TTC549 (cell line): ENCODE measurements at regions not wholly inside any gene's neighbourhood (a gene's known extent, or its start where the extent isn't known, plus 50 kb on each side); places are given as distances from the start of the nearest gene placed in this dataset.
"Not testable (repeated sequence)": the region's sequence is repeated elsewhere in the genome, so short reads cannot be mapped to it uniquely, and the experiment has no call there.

Experiments used
- FAIRE-seq: peaks from 2 replicates; lab custom pipeline; 2012; peaks lifted over from hg19 to GRCh38; lab: Jason Lieb, UNC

DNA sequence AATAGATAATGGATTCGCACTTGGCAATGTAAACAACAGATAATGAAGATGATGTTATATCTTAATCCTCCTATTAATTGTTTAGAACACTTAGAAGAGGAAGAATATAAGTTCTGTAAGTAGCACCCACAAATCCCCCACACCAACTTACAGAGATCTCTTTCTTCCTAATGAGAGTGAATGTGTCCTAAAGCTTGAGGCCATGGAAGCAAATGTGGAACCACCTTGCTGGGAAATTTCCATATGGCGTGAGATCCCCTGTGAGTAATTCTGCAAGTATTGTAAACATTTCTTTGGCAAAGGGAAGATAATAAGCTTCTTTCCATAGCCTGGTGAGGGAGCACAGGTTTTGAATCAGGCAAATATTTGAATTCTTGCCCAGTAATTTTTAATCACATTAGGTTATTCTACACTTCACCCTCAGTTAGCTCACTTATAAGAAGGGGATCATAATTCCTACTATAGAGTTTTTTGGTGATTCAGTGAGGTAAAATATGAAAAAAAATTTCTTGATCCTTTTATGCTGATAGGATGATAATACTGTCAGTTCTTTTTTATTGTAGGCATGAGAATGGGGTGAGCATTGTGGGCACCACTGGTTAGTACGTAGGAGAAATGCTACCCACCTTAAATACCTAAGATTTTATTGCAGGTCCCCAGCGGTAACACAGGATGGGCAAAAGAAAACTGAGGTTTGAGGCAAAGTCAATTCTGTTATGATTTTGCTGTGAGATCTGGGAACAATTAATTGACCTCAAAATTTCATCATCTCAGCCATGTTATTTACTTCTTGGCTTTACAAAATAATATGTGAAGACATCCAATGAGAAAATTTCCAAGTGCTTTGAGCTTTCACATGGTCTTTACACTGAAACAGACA, 574.8 kb downstream of the PSAT1 start:
- no peak for FAIRE-seq

DNA sequence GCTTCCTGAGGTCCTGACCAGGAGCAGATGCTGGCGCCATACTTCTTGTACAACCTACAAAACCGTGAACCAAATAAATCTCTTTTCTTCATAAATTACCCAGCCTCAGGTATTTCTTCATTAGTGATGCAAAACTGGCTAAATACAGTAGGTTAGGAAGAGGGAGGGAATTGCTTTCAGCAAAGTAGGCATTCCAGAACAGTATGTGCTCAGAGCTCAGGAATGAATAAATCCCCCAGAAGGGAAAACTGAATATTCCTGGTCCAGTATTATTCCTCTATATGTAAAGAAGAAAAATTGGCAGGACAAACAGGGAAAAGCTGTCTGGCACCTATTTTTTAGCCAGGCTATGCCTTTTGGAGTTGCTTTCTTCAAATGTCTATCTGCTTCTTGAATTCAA, 577.1 kb downstream of the PSAT1 start:
- no peak for FAIRE-seq

DNA sequence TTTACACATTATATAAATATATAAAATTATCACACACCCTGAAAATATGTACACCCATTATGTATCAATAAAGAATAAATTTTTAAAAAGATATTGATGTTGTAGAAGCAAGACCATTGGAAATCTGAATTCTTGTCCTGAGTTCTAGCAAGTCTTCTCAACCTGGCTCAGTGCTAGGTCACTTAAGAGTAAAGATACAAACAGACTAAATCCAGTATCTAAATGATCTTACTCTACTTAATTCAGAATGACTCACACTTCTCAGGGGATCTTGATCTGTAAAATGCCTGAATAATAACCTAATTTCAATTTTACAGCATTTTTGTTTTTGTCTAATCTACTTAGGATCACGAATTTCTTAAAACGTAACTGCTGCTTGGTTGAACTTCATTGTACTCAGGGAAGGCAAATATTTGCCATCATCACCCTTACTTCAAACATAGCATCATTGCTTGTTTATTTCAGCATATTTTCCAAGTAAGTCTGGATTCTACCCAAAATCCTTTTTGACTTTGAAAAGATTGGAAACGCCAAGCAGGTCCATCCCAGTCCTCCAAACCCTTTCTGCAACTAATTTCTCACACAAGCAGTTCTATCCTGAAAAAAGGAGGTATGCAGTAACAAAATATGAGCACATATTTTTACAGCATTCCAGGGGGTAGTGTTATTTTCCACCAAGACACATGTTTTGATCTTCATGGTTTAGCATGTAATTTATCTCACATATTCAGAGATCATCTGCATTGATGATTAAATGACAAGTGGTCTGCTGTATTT, 582.6 kb downstream of the PSAT1 start:
- no peak for FAIRE-seq

DNA sequence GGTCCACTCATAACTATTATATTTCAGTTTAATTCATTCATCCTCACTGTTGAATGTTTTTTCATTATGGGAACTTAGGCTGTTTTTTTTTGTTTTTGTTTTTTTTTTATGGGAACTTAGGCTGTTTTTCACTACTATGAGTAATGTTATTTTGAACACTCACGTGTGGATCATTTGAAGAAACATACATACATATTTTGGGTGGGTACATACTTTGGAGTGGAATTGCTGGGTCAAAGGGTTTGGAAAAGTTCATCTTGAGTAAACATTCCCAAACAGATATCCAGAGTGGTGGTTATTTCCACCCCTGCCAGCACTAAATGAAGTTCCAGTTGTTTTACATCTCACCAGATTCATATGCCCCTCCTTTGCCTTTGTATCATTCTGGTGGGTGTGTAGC, 584.4 kb downstream of the PSAT1 start:
- FAIRE-seq = no peak

DNA sequence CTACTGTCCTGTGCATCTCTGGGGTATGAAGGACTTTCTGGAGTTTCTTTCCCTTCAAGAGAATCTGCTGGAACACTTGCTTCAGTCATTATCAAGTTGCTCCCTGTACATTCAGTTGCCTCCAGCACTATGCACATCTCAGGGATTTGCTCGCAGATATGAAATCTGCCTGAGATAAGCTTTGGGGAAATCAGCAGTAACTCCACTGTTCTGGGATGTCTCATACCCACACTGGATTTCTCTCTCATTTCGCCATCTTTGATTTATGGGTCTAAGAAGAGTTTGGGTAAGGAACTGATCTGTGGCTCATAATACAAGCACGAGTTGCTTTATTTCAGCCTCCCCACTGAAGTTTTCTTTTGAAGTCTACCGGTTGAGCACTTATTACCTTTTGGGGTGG, 585.6 kb downstream of the PSAT1 start:
- FAIRE-seq = no peak

DNA sequence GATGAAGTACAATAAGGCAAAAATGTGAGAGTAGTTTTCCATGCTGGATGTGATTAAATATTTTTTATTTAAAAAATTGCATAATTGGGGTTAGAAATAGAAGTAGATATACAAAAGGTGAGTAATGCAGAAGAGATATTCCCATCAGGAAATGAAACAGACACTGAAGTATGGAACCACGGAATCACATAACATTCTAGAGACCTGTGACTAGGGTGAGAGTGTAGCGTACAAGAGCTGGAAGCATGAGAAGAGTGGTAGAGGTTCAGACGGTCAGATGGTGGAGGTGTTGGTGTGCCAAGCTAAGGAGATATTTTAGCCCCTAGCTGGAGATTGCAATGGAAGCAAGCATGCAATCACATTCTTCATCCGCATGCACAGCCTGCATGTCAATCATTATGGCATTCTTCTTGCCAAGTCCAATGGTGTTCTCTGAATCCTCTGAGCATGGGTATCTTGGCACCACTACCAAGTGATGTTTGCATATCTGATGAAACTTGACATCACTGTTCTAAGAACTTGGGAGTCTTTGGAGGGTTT, 587.8 kb downstream of the PSAT1 start:
- no peak for FAIRE-seq

DNA sequence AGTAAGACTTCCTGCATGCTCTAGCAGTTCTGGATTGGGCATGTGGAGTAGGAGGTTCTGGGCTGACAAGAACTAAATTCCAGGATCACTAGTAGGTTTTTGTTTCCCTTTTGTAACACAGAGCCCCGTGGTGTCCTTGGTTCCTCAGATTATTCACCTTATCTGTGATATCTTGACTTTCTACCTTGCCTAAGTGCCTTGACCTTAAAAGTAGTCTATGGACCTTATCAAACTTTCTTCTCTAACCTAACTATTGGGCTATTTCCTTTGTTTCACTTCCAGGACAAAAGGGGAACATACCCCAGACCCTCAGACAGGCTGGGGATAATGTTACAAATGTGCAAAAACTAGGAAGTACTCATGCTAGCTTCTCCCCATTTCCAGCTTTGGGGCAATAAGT, 595.3 kb downstream of the PSAT1 start:
- no peak for FAIRE-seq

DNA sequence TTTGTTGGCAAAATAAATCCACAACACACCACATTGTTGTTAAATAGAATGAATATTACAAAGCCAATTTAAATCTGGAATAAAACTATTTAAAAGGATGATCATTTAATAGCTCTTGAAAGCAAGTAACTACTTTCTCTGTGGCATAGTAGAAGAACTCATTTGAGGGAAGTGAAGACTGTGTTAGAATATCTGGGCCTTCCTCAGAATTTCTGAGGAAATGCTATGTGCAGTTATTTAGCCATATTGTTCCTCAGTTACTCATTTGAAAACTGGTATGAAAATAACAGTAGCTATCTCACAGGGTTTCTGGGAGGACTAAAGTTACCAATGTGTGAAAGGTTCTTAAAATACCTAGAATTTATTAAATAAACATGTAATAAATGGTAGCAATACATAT, 595.8 kb downstream of the PSAT1 start:
- FAIRE-seq = no peak

DNA sequence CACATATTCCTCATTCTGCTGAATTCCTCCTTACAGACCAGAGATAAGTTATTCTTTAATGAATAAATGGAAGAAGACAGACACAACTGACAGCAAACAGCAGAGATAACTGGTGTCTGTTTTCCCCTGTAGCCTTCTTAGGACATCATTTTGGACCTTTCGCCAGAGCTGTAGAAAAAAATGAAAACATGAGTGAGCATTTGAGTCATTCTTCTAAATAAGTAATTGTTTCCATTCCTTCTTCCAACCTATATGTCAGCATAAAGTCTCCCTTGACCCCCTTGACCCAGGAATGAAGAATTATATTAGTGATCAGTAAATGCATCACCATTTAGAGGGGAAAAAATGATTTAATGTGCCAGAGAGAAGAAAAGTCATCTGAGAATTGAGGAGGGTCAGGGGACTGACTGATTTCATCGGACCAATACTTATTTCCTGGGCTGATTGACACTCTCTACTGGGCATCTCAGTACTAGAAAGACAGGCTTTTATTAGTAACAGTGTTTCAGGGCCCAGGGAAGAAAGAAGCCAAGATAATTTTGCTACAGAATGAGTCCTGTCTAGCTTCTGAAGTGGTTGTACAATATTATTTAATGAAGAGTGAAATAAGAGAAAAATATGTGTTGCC, 597.0 kb downstream of the PSAT1 start:
- no peak for FAIRE-seq

DNA sequence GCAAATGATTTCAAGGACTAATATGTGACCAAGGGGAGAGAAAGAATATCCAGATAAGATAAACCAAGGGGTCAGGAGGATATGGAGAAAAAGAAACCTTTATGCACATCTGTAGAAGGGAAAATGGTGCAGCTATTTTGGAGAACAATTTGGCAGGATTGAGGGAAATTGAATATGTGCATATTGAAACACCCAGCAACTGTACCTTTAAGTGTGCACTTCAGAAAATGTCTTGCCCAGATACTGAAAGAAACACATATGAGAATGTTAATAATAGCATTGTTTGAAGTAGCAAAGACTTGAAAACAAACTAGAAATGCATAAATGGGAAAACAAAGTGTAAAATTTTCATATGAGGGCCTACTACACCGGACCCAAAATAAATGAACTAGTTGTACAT, 599.6 kb downstream of the PSAT1 start:
- no peak for FAIRE-seq

DNA sequence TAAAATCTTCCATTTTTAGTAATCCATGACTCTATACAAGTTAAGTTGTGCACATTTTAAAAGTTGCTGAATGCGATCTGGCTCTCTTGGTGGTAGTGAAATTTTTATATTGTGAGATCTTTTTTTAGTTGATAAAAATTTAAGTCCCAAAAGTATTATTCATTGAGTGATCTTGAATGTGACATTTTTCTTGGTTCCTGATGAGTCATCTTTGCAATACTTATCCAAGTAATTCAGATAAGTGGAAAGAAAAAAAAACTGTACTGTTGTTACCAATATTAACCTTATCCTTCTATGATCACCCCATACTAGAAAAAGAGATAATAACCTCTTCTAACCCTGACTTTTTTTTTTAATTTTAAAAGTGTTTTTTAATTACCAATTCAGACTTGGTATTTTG, 601.3 kb downstream of the PSAT1 start:
- no peak for FAIRE-seq

DNA sequence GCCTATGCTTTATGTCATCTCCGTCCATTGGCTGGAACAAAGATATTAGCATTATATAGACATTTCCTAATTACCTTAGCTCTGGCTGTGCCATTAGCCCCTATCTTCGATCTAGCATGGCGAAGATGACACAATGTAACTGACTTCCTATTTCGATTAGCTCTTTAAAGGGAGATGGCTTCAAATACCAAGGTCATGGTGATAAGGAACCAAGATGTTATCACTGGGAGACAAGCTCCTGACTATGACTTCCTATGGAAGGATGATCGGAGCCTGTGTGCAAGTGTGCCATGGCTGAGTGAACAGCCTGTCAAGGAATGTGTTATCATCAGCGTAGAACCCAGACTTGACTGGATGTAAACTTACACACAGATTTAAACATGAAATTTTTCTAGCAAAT, 602.1 kb downstream of the PSAT1 start:
- FAIRE-seq = no peak

DNA sequence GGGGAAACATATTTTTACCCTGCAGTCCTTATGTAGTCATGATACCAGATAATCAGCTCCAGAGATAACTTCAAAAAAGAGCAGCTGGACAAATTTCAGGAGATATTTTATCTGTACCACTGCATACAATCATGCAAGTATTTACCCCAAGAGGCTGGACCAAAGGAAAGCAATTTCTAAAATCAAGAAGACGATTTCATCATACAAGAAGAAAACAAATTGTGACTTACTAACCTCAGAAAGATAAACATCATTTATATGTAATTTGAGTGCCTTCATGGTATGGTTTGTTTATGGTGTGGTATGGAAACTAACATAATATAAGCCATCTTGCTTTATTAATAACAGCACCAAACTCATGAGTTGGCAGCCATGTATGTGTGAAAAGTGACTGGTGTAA, 603.6 kb downstream of the PSAT1 start:
- FAIRE-seq = no peak

DNA sequence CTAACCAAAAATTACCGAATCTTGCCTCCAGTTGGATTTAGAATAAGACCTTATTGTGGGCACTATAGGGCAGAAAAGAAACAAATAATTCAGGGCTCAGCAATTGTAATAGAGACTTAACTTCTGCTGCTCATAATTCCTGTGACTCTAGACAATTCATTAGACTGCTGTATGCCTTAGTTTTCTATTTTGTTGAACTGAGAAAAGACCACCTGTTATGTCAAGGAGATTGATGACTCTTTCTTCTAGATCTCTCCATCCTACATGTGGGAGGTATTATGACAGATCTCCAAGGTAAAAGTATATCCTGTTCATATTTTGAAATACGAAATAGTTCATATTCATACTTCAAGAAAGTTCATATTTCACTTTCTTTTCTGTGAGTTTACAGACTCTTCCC, 605.1 kb downstream of the PSAT1 start:
- no peak for FAIRE-seq

DNA sequence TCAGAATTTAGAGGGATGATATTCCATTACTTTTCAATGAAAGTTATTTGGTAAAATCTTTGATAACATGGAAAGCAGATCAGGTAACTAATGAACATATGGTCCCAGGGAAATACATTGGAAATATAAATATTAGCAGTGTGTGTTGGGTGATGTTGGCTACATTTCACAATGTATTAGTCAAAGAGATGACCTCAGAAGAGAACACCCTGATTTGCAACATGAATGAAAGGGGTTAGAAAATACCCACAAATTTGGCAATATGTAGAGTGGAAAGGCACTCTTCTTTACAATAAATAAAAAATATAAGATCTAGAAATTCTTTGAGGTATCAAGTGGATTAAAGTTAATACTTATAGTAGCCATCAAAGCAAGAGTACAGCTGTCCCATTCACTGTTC, 606.7 kb downstream of the PSAT1 start:
- no peak for FAIRE-seq

DNA sequence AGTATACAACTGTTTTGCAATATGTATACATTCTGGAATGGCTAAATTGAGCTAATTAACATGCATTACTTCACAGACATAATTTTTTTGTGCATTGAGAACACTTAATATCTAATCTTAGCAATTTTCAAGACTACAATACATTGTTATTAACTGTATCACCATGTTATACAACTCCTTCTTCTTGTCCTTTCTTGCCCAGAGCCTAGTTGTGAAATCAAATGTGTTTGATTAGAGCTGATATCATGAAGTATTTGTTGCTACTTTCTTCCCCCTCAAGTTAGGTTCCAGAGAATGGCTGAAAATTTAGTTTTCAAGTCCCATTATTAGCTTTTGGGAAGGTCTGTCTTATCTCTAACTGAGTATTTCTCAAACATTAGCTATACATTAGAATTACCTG, 607.8 kb downstream of the PSAT1 start:
- no peak for FAIRE-seq

DNA sequence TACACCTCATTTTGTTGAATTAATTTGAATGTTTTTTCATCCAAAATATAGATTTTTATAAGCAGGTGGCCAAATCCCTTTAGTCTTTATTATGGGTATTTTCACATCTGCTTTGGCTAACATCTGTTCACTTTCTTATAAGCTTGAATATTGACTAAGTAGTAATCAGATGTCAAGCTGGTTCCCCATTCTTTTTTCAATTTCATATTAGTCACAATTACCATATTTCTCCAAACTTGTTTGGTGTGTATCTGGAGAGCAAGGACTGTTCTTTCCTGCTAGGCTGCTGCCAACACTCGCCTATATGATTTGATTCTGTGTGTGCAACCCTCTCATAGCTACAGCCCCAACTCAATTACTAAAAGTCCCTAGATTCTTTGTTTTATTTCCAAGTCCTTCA, 608.5 kb downstream of the PSAT1 start:
- FAIRE-seq = no peak

DNA sequence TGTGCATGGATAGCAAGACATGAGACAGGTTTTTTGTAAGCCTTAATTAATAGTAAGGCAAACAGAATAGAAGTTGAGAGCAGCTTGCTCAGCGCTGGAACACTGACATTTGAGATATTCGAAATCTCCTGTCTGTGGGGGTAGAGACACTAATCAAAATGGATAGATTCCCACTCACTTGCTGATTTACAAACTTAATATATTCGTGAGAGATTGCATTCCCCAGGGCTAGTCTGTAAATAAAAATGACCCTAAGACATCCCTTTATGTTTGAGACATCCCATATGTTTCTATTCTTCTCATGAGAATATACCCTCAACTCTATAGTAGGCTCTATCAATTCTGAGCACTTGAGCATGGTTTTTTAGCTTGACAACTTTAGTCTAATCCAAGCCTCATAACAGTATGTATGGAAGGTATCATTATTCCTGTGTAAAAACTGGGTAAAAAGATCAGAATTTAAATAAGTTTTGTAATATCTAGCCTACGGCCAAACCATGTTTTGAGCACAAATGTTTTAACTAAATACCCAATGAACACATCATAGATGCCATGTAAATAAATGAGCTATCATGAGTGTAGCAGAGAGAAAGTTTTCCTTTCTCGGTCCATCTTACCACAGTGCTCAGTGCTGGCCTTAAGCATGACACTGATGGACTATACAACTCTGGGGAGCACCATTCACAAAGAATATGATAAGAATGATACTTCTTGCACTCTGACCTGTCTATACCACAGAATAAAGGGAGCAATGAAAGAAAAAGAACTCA, 609.2 kb downstream of the PSAT1 start:
- no peak for FAIRE-seq

DNA sequence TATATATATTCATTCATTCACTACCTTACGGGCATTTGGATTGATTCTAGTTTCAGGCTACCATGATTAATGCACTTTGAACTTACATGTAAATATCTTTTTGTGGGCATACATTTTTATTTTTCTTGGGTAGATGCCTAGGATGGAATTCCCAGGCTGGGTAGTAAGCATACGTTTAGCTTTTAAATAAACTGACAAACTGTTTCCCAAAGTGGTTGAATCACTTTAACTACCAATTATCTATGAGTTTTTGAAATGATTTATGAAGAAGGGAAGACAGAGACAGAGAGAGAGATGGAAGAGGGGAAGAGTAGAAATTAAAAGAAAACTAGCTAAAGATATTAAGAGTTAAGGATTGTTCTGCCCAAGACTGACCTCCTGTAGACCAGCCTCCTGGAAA, 612.6 kb downstream of the PSAT1 start:
- no peak for FAIRE-seq

DNA sequence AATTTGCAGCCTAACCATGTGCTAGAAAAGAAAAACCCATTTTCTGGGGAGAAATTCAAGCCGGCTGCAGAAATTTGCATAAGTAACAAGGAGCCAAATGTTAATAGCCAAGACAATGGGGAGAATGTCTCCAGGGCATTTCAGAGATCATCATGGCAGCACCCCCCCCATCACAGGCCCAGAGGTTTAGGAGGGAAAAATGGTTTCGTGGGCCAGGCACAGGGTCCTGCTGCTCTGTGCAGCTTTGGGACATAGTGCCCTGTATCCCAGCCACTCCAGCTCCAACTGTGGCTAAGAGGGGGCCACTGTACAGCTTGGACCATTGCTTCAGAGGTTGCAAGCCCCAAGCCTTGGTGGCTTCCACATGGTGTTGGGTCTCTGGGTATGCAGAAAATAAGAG, 620.0 kb downstream of the PSAT1 start:
- FAIRE-seq = not testable (repeated sequence)

DNA sequence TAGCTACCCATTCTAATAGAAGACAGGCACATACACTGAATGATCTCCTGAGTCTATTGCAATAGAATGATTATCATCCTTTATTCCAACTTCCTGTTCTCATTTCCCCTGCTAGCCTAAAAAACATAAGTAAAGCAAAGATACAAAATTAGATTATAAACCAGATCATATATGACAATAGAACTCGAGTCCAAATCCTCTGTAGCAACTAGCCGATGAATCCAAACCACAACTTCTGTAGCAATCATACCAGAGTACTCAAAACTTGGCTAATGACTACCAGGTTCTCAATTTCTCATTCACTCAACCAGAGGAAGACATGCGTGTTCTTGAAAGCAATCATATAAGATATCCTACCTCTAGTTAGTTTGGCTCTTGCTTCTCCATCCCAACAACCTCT, 622.1 kb downstream of the PSAT1 start:
- FAIRE-seq = no peak

DNA sequence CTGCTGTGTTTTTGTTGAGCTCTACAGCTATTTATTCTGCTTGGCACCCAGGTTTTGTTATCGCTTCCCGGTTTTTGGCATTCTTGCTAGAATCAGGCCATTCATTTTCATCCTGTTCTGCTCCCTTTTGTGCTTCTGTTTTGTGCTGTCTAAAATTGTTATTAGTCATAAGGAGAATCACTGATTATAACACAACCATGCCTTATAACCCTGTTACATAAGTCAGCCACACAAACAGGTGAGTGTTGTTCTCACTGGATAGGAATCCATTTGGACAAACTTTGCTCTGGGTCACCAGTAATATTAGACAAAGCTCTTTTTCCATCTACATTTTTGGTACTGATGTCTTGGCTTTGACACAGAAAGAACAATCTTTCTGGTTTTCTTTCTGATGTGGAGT, 622.8 kb downstream of the PSAT1 start:
- no peak for FAIRE-seq
